HepG2 (cell line): ENCODE measurements at regions not wholly inside any gene's neighbourhood (a gene's known extent, or its start where the extent isn't known, plus 50 kb on each side); places are given as distances from the start of the nearest gene placed in this dataset.

Experiments
- ATAC-seq: fragments of 200-7000 bp; cut with Tn5 transposase; 3 replicates; pipeline ENCODE4 v1.9.1; 2020; ENCODE audit warnings: mild to moderate bottlenecking, moderate library complexity
- BruUV-seq: library from RNA; stranded (reverse); fragments of 400-500 nt; replicated peaks from 2 replicates; lab custom pipeline; 2021; lab: Mats Ljungman, UMichigan
- CTCF ChIA-PET: fragments of 300-600 bp; formaldehyde crosslinking; extraction: SDS; loops from one replicate; lab custom pipeline; 2021; ENCODE audit warnings: low total read pairs, inconsistent platforms, low intra/inter-chr PET ratio; lab: Yijun Ruan, JAX
- POLR2A ChIA-PET: fragments of 350-600 bp; sonication (Branson Sonifier 250); formaldehyde crosslinking; loops from one replicate; lab custom pipeline; 2020; ENCODE audit warnings: antibody characterized with exemption, inconsistent platforms; lab: Yijun Ruan, JAX
- DNase-seq: peaks from one replicate; pipeline ENCODE4 v3.0.0-alpha.2; 2015; ENCODE audit warnings: low spot score
- FAIRE-seq: peaks from 3 replicates; lab custom pipeline; 2011; peaks lifted over from hg19 to GRCh38; lab: Jason Lieb, UNC
- H2AFZ ChIP-seq: one replicate; pipeline ENCODE4 v1.6.1; 2011; ENCODE audit warnings: low read length, inconsistent platforms
- H3K27ac ChIP-seq: fragments of 300-600 bp; 3 replicates; pipeline ENCODE4 v1.8.0; 2011; ENCODE audit warnings: mixed run types, mild to moderate bottlenecking, mixed read lengths, low read length, inconsistent platforms; ENCODE audit not compliant: insufficient read depth; ENCODE audit errors: extremely low read length
- H3K27me3 ChIP-seq, 2 experiments: fragments of 200-600 bp in 1 of 2; 2 replicates in 1 of 2; 3 replicates in 1 of 2; pipeline versions ENCODE4 v1.6.0 to v1.8.0; 2011; ENCODE audit warnings: low read length in 2 of 2, mild to moderate bottlenecking in 2 of 2, moderate library complexity in 2 of 2, inconsistent platforms in 1 of 2; ENCODE audit not compliant: insufficient read depth in 2 of 2, control insufficient read depth in 1 of 2
- H3K36me3 ChIP-seq, 2 experiments: fragments of 200-600 bp in 1 of 2; replicated peaks in 1 of 2; 2 replicates in 1 of 2; 3 replicates in 1 of 2; pipeline versions ENCODE4 v1.5.1 to v1.8.0; 2011; ENCODE audit warnings: low read length in 2 of 2, inconsistent platforms in 1 of 2; ENCODE audit not compliant: insufficient read depth in 2 of 2, control insufficient read depth in 1 of 2
- H3K4me1 ChIP-seq: 2 replicates; pipeline ENCODE4 v1.5.1; 2012; ENCODE audit warnings: low read length, inconsistent platforms; ENCODE audit not compliant: insufficient read depth
- H3K4me2 ChIP-seq: 2 replicates; pipeline ENCODE4 v1.6.0; 2011; ENCODE audit warnings: low read depth, low read length, inconsistent platforms
- H3K4me3 ChIP-seq, 3 experiments: fragments of 200-600 bp in 1 of 3; sonication (generic), shearing (Covaris generic) in 1 of 3; replicated peaks in 1 of 3; 2 replicates each; pipeline ENCODE4 v1.5.1; 2011 to 2016; ENCODE audit warnings: low read length in 3 of 3, inconsistent platforms in 2 of 3, low read depth in 2 of 3, mild to moderate bottlenecking in 2 of 3, control low read depth in 1 of 3, mixed read lengths in 1 of 3; ENCODE audit not compliant: insufficient read depth in 1 of 3
- H3K79me2 ChIP-seq: one replicate; pipeline ENCODE4 v1.6.1; 2011; ENCODE audit warnings: low read length, inconsistent platforms; ENCODE audit not compliant: insufficient read depth
- H3K9ac ChIP-seq: 2 replicates; pipeline ENCODE4 v1.6.0; 2011; ENCODE audit warnings: mild to moderate bottlenecking, low read depth, low read length, inconsistent platforms; ENCODE audit not compliant: insufficient read depth
- H3K9me3 ChIP-seq: 2 replicates; pipeline ENCODE4 v1.5.1; 2012; ENCODE audit warnings: mild to moderate bottlenecking, low read length
- H4K20me1 ChIP-seq: 2 replicates; pipeline ENCODE4 v1.6.0; 2011; ENCODE audit warnings: inconsistent platforms, mild to moderate bottlenecking, low read length, moderate library complexity; ENCODE audit not compliant: insufficient read depth
- BORCS8-MEF2B ChIP-seq: sonication (generic); formaldehyde crosslinking; IDR thresholded peaks from 2 replicates; pipeline ENCODE4 v1.8.0; 2022; ENCODE audit warnings: mild to moderate bottlenecking, missing genetic modification reagents
- BRF2 ChIP-seq: sonication (generic); formaldehyde crosslinking; IDR thresholded peaks from 2 replicates; pipeline ENCODE4 v1.8.1; 2022; ENCODE audit warnings: mild to moderate bottlenecking, missing genetic modification reagents
- GTF3A ChIP-seq: sonication (generic); formaldehyde crosslinking; conservative IDR thresholded peaks from 2 replicates; pipeline ENCODE4 v1.4.0; 2020; ENCODE audit warnings: mild to moderate bottlenecking, missing genetic modification reagents
- MAF1 ChIP-seq: sonication (generic); formaldehyde crosslinking; IDR thresholded peaks from 2 replicates; pipeline ENCODE4 v1.5.0; 2020; ENCODE audit warnings: missing genetic modification reagents, borderline replicate concordance
- PAXIP1 ChIP-seq: sonication (generic); formaldehyde crosslinking; conservative IDR thresholded peaks from 2 replicates; pipeline ENCODE4 v1.4.0; 2020; ENCODE audit warnings: mild to moderate bottlenecking, missing genetic modification reagents, moderate library complexity
- POLR2AphosphoS2 ChIP-seq: IDR thresholded peaks from 2 replicates; pipeline ENCODE4 v1.6.1; 2011; ENCODE audit warnings: low read depth, low read length, improper control_type of control experiment
- SAP130 ChIP-seq: IDR thresholded peaks from 2 replicates; pipeline ENCODE4 v1.6.1; 2016; ENCODE audit warnings: low read depth
- ZBTB43 ChIP-seq: sonication (generic); formaldehyde crosslinking; conservative IDR thresholded peaks from 2 replicates; pipeline ENCODE4 v1.4.0; 2020; ENCODE audit warnings: missing genetic modification reagents
- ZMAT5 ChIP-seq: sonication (generic); formaldehyde crosslinking; IDR thresholded peaks from 2 replicates; pipeline ENCODE4 v1.5.0; 2020; ENCODE audit warnings: mild to moderate bottlenecking, low read depth, missing genetic modification reagents, borderline replicate concordance
- ZNF121 ChIP-seq: sonication (generic); formaldehyde crosslinking; IDR thresholded peaks from 2 replicates; pipeline ENCODE4 v1.5.0; 2020; ENCODE audit warnings: mild to moderate bottlenecking, missing genetic modification reagents
- ZNF383 ChIP-seq: sonication (generic); formaldehyde crosslinking; IDR thresholded peaks from 2 replicates; pipeline ENCODE4 v1.4.0; 2020; ENCODE audit warnings: missing genetic modification reagents, mild to moderate bottlenecking, borderline replicate concordance
- ZNF503 ChIP-seq: sonication (generic); formaldehyde crosslinking; IDR thresholded peaks from 2 replicates; pipeline ENCODE4 v1.4.0; 2020; ENCODE audit warnings: missing genetic modification reagents
- ZNF564 ChIP-seq: sonication (generic); formaldehyde crosslinking; IDR thresholded peaks from 2 replicates; pipeline ENCODE4 v1.8.1; 2023; ENCODE audit warnings: mild to moderate bottlenecking, missing genetic modification reagents
- WGBS: methylation state at CpG from one replicate; pipeline ENCODE4 v1.1.6; 2017; ENCODE audit warnings: low lambda C conversion rate; 5-methylcytosine and 5-hydroxymethylcytosine counted together
- in situ Hi-C: cut with HindIII; loops from 2 replicates; pipeline ENCODE4 v1.10.0; 2017; ENCODE audit warnings: low pct_unique_long_range_greater_than_20kb; ENCODE audit not compliant: extremely low pct_ligation_motif_present
- intact Hi-C: fragments of 100-400 bp; cut with micrococcal nuclease; formaldehyde crosslinking; loops from one replicate; pipeline ENCODE4 v1.10.0; 2022; ENCODE audit not compliant: unreplicated experiment

GRCh38 chr4:13891544-13891939 is 264.0 kb upstream of the BOD1L1 start:
- Histone ChIP-seq H3K4me1 (no peaks in the 10 kb centered on the region), H2AFZ (no peak overlapping the region), H4K20me1 (no peaks in the 10 kb centered on the region), H3K9me3 (peaks cover 42% of the 10 kb centered on the region), H3K9ac (no peak overlapping the region), H3K4me2 (no peak overlapping the region), H3K4me3 (no peak overlapping the region), H3K27ac (no peak overlapping the region), H3K27me3 (no peaks in the 10 kb centered on the region), H3K79me2 (no peaks in the 10 kb centered on the region), H3K36me3 (no peaks in the 10 kb centered on the region)
- no peak for ATAC-seq
- in situ Hi-C loops: no loop called here
- POLR2A ChIA-PET: no interaction called here
- no peak for TF ChIP-seq ZBTB43 (CRISPR knock-in tag)
- TF ChIP-seq BORCS8-MEF2B (CRISPR knock-in tag): no peak
- no peak for TF ChIP-seq SAP130 (CRISPR knock-in tag)
- TF ChIP-seq BRF2: no peak
- TF ChIP-seq ZNF503 (CRISPR knock-in tag): no peak
- no peak for TF ChIP-seq ZNF121 (CRISPR knock-in tag)
- no peak for TF ChIP-seq ZNF564
- TF ChIP-seq POLR2AphosphoS2: no peak
- no peak for TF ChIP-seq PAXIP1 (CRISPR knock-in tag)
- no peak for TF ChIP-seq ZMAT5
- no peak for TF ChIP-seq MAF1
- TF ChIP-seq ZNF383 (CRISPR knock-in tag): no peak
- TF ChIP-seq GTF3A (CRISPR knock-in tag): no peak
- 75% methylated on average over 5 of the region's 6 CpGs for WGBS
- FAIRE-seq: no peak
- intact Hi-C loops: no loop called here
- BruUV-seq: no TSS peak
- DNase-seq: no peak
- CTCF ChIA-PET: no interaction called here
